BLaER1 treated with 17β-estradiol and CSF1 and Interleukin-3, amounts not matched to agents 10 nM and 100 nM (cell line): ENCODE measurements at regions not wholly inside any gene's neighbourhood (a gene's known extent, or its start where the extent isn't known, plus 50 kb on each side); places are given as distances from the start of the nearest gene placed in this dataset.
"Not testable (repeated sequence)": the region's sequence is repeated elsewhere in the genome, so short reads cannot be mapped to it uniquely, and the experiment has no call there.

Experiments used
- H3K27ac ChIP-seq, 11 experiments: shearing (Covaris generic); formaldehyde crosslinking; 2 replicates each; pipeline ENCODE4 v1.8.1; 2022
- H3K27me3 ChIP-seq, 11 experiments: shearing (Covaris generic); formaldehyde crosslinking; 2 replicates each; pipeline ENCODE4 v1.8.1; 2022
- H3K36me3 ChIP-seq, 11 experiments: shearing (Covaris generic); formaldehyde crosslinking; 2 replicates each; pipeline ENCODE4 v1.8.1; 2022
- H3K4me1 ChIP-seq, 10 experiments: shearing (Covaris generic); formaldehyde crosslinking; 2 replicates each; pipeline ENCODE4 v1.8.1; 2022
- H3K4me2 ChIP-seq, 11 experiments: shearing (Covaris generic); formaldehyde crosslinking; 2 replicates each; pipeline ENCODE4 v1.8.1; 2022
- H3K4me3 ChIP-seq, 10 experiments: shearing (Covaris generic); formaldehyde crosslinking; 2 replicates each; pipeline ENCODE4 v1.8.1; 2022
- H3K9ac ChIP-seq, 11 experiments: shearing (Covaris generic); formaldehyde crosslinking; 2 replicates each; pipeline ENCODE4 v1.8.1; 2022
- H3K9me3 ChIP-seq, 11 experiments: shearing (Covaris generic); formaldehyde crosslinking; replicated peaks in 1 of 11; 2 replicates each; pipeline ENCODE4 v1.8.1; 2022
- H4K20me1 ChIP-seq, 11 experiments: shearing (Covaris generic); formaldehyde crosslinking; 2 replicates each; pipeline ENCODE4 v1.8.1; 2022
- Cebpa-rat ChIP-seq, 11 experiments: shearing (Covaris generic); IDR thresholded peaks; 2 replicates each; pipeline ENCODE4 v1.8.1; 2022

GRCh38 chr4:134722306-134722705 lies 520.7 kb upstream of the PABPC4L start:
- Histone ChIP-seq H3K9ac (no peak overlapping the region), H4K20me1 (no peaks in the 10 kb centered on the region), H3K4me3 (no peak overlapping the region), H3K4me2 (no peak overlapping the region), H3K36me3 (no peaks in the 10 kb centered on the region), H3K27ac (no peak overlapping the region), H3K27me3 (no peaks in the 10 kb centered on the region), H3K9me3 (no peaks in the 10 kb centered on the region), H3K4me1 (no peaks in the 10 kb centered on the region)
- no peak for TF ChIP-seq Cebpa-rat (IDR thresholded peaks at IDR 0.05)

GRCh38 chr4:134720030-134720429 lies 518.4 kb upstream of the PABPC4L start:
- Histone ChIP-seq H3K4me1 (no peaks in the 10 kb centered on the region), H3K27ac (no peak overlapping the region), H3K4me3 (no peak overlapping the region), H3K9ac (no peak overlapping the region), H3K4me2 (no peak overlapping the region), H3K27me3 (no peaks in the 10 kb centered on the region), H3K9me3 (no peaks in the 10 kb centered on the region), H3K36me3 (no peaks in the 10 kb centered on the region), H4K20me1 (no peaks in the 10 kb centered on the region)
- peak in 2 of 11 experiments; percentile 24 to 37; a peak in 2 of 22 replicates for TF ChIP-seq Cebpa-rat (IDR thresholded peaks at IDR 0.05)

GRCh38 chr4:134708616-134709015 lies 507.0 kb upstream of the PABPC4L start:
- no peak overlapping the region for H3K4me2 ChIP-seq
- no peaks in the 10 kb centered on the region for H3K27me3 ChIP-seq
- no peak overlapping the region for H3K9ac ChIP-seq
- no peaks in the 10 kb centered on the region for H4K20me1 ChIP-seq
- no peak overlapping the region for H3K4me3 ChIP-seq
- H3K9me3 ChIP-seq: no peaks in the 10 kb centered on the region
- no peaks in the 10 kb centered on the region for H3K4me1 ChIP-seq
- H3K36me3 ChIP-seq: no peaks in the 10 kb centered on the region
- H3K27ac ChIP-seq: no peak overlapping the region
- TF ChIP-seq Cebpa-rat (IDR thresholded peaks at IDR 0.05): no peak

GRCh38 chr4:134708026-134708425 lies 506.4 kb upstream of the PABPC4L start:
- H3K9me3 ChIP-seq: no peaks in the 10 kb centered on the region
- TF ChIP-seq Cebpa-rat (IDR thresholded peaks at IDR 0.05): no peak
- no peaks in the 10 kb centered on the region for H4K20me1 ChIP-seq
- H3K9ac ChIP-seq: no peak overlapping the region
- H3K4me2 ChIP-seq: no peak overlapping the region
- H3K27ac ChIP-seq: no peak overlapping the region
- H3K27me3 ChIP-seq: no peaks in the 10 kb centered on the region
- H3K36me3 ChIP-seq: no peaks in the 10 kb centered on the region
- H3K4me3 ChIP-seq: no peak overlapping the region
- no peaks in the 10 kb centered on the region for H3K4me1 ChIP-seq

GRCh38 chr4:134702374-134702773 lies 500.8 kb upstream of the PABPC4L start:
- Histone ChIP-seq H3K4me3 (no peak overlapping the region), H4K20me1 (no peaks in the 10 kb centered on the region), H3K36me3 (no peaks in the 10 kb centered on the region), H3K4me1 (no peaks in the 10 kb centered on the region), H3K9me3 (peaks cover 0 to 13% (median 11%) of the 10 kb centered on the region in 11 experiments; a peak in 17 of 22 replicates), H3K27me3 (no peaks in the 10 kb centered on the region), H3K27ac (no peak overlapping the region), H3K9ac (no peak overlapping the region), H3K4me2 (no peak overlapping the region)
- TF ChIP-seq Cebpa-rat (IDR thresholded peaks at IDR 0.05): no peak

GRCh38 chr4:134700251-134700650 lies 498.7 kb upstream of the PABPC4L start:
- H3K27ac ChIP-seq: no peak overlapping the region
- TF ChIP-seq Cebpa-rat (IDR thresholded peaks at IDR 0.05): no peak
- H3K36me3 ChIP-seq: no peaks in the 10 kb centered on the region
- H3K9ac ChIP-seq: no peak overlapping the region
- H3K4me1 ChIP-seq: no peaks in the 10 kb centered on the region
- H3K9me3 ChIP-seq: peaks cover 0 to 13% (median 11%) of the 10 kb centered on the region in 11 experiments; a peak in 17 of 22 replicates
- no peak overlapping the region for H3K4me2 ChIP-seq
- H3K27me3 ChIP-seq: no peaks in the 10 kb centered on the region
- no peaks in the 10 kb centered on the region for H4K20me1 ChIP-seq
- no peak overlapping the region for H3K4me3 ChIP-seq

GRCh38 chr4:134698831-134699230 lies 497.2 kb upstream of the PABPC4L start:
- H3K27ac ChIP-seq: not testable (repeated sequence)

GRCh38 chr4:134695433-134695832 lies 493.8 kb upstream of the PABPC4L start:
- Histone ChIP-seq H3K4me3 (no peak overlapping the region), H3K27me3 (no peaks in the 10 kb centered on the region), H3K4me2 (no peak overlapping the region), H3K36me3 (no peaks in the 10 kb centered on the region), H3K27ac (no peak overlapping the region), H3K9ac (no peak overlapping the region), H3K9me3 (peaks cover 0 to 13% (median 11%) of the 10 kb centered on the region in 11 experiments; a peak in 17 of 22 replicates), H3K4me1 (peaks cover 0 to 9% (median 0%) of the 10 kb centered on the region in 10 experiments; a peak in 4 of 20 replicates), H4K20me1 (no peaks in the 10 kb centered on the region)
- no peak for TF ChIP-seq Cebpa-rat (IDR thresholded peaks at IDR 0.05)

More at GRCh38 chr4:134698831-134699230, 497.2 kb upstream of the PABPC4L start:
- H3K9ac ChIP-seq, H3K36me3 ChIP-seq, H4K20me1 ChIP-seq, H3K4me1 ChIP-seq, H3K27me3 ChIP-seq, H3K4me2 ChIP-seq, H3K4me3 ChIP-seq: not testable (repeated sequence)
- peaks cover 0 to 13% (median 11%) of the 10 kb centered on the region in 11 experiments; a peak in 17 of 22 replicates for H3K9me3 ChIP-seq

- Histone ChIP-seq H3K4me2 (peak overlapping the region in 2 of 11 experiments; percentile 6 to 58; a peak in 3 of 22 replicates), H3K4me1 (peaks cover 0 to 9% (median 6%) of the 10 kb centered on the region in 10 experiments; a peak in 11 of 20 replicates), H3K9ac (no peak overlapping the region), H3K4me3 (no peak overlapping the region), H3K36me3 (no peaks in the 10 kb centered on the region), H3K9me3 (no peaks in the 10 kb centered on the region), H4K20me1 (no peaks in the 10 kb centered on the region), H3K27me3 (no peaks in the 10 kb centered on the region), H3K27ac (no peak overlapping the region)
- TF ChIP-seq Cebpa-rat (IDR thresholded peaks at IDR 0.05): no peak
These were observed 490.3 kb upstream of the PABPC4L start for GRCh38 chr4:134691915-134692314.
